Esophagus squamous epithelium (tissue), 4 donors: ENCODE measurements at regions not wholly inside any gene's neighbourhood (a gene's known extent, or its start where the extent isn't known, plus 50 kb on each side); places are given as distances from the start of the nearest gene placed in this dataset.

Experiments
- POLR2A ChIP-seq, 4 donors: fragments of 450-650 bp; IDR thresholded peaks; one replicate each; pipeline ENCODE4 v1.6.1; 2017; ENCODE audit warnings: antibody characterized with exemption in 4 of 4, mild to moderate bottlenecking in 4 of 4, moderate library complexity in 3 of 4
- TF ChIP-seq, protein P1 (sequence below), 6 experiments: fragments of 450-650 bp in 4 of 6; fragments of 200-600 bp in 2 of 6; sonication (generic) in 2 of 6; IDR thresholded peaks; one replicate each; pipeline ENCODE4 v1.5.1; 2016 to 2019; ENCODE audit warnings: antibody characterized with exemption in 6 of 6, mild to moderate bottlenecking in 4 of 6, moderate library complexity in 4 of 6

DNA sequence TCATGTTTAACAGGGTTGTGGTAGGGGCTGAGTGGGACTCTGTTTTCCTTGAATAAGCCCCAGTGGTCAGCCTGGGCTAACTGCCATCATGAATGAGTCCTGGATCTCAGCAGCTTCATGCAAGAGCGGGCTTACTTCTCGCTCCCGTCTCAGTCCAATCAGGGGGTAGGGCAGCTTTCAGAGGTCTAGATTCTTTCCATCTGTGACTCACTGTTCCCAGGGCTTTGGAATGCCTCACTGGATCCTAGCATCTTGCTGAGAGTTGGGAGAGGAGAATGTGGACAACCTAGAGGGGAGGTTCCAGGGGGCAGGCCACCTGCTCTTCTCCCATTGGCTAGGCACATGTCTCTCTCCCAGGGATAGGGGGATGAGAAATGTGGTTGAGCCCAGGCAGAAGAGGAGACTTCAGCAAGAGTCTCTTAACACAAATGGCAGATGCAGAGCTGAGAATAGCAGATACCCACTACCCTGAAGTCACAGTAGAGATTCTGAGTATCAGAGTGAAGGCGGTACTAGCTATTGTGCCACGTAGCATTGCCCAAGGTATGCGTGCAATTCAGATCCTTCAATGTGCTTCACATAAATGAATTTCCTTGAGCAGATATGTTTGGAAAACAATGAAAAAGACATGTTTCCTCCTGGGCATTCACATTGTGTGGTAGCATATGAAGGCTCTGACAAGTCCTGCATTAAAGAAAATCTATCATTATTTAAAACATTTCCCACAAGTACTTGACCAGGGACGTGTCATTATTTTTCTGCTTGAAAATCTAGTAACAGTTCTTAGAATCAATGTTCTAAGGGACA lies 257.7 kb upstream of the PROK2 start:
- TF ChIP-seq, protein P1, sequence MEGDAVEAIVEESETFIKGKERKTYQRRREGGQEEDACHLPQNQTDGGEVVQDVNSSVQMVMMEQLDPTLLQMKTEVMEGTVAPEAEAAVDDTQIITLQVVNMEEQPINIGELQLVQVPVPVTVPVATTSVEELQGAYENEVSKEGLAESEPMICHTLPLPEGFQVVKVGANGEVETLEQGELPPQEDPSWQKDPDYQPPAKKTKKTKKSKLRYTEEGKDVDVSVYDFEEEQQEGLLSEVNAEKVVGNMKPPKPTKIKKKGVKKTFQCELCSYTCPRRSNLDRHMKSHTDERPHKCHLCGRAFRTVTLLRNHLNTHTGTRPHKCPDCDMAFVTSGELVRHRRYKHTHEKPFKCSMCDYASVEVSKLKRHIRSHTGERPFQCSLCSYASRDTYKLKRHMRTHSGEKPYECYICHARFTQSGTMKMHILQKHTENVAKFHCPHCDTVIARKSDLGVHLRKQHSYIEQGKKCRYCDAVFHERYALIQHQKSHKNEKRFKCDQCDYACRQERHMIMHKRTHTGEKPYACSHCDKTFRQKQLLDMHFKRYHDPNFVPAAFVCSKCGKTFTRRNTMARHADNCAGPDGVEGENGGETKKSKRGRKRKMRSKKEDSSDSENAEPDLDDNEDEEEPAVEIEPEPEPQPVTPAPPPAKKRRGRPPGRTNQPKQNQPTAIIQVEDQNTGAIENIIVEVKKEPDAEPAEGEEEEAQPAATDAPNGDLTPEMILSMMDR (IDR thresholded peaks at IDR 0.05) = no peak
- TF ChIP-seq POLR2A (IDR thresholded peaks at IDR 0.05) = no peak
